Stomach (tissue), 4 donors: ENCODE measurements at regions not wholly inside any gene's neighbourhood (a gene's known extent, or its start where the extent isn't known, plus 50 kb on each side); places are given as distances from the start of the nearest gene placed in this dataset.

Experiments
- POLR2A ChIP-seq, 4 donors: fragments of 450-650 bp; IDR thresholded peaks; one replicate each; pipeline ENCODE4 v1.6.1; 2016; ENCODE audit warnings: antibody characterized with exemption in 4 of 4, control low read depth in 2 of 4, mild to moderate bottlenecking in 1 of 4, moderate library complexity in 1 of 4
- TF ChIP-seq, protein P1 (sequence below), 7 experiments: fragments of 450-650 bp in 4 of 7; fragments of 200-600 bp in 3 of 7; sonication (generic) in 3 of 7; IDR thresholded peaks; one replicate each; pipeline ENCODE4 v1.5.1; 2016 to 2019; ENCODE audit warnings: antibody characterized with exemption in 7 of 7, control low read depth in 2 of 7, mild to moderate bottlenecking in 1 of 7

DNA sequence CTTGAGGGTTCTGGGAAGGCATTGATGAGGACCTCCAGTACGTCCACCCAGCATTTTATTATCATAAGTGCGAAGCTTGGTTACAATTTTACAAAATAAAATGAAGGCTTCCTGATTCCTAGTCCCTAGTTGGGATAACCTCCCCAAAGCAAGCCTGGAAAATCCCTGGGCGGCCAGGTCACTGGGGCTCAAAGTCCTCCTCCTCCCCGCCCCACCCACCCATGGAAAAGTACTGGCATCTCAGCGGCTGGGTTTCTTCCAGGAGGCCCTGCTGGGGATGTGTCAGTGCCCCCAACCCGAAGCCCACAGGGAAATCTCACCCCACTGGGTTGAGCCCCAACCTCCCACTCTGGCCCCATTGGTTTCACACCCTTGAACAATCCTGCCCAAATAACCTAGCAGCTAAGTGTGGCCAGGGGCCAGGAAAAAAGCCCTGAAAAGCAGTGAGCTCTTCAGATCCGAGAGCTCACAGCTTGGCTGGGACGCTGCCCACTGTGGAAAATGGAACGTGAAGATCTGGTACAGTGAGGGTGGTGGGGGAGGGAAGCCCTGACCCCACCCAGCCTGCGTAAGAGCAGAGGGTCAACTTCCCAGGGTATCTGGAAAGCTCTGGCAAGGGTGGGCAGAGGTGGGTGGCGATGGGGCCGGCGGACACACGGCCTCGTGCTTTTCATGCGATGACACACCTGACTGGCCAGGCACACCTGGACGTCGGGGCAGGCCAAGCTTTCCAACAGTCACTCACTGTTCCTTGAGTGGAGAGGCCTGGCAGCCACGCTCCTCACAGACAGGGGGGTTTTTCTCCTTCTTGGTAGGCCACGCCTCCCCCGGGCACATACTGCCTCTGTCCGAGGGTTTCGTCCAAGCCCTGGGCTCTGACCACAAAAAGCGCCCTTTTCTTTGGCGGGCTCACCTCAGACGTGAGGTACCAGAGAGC, 324.5 kb downstream of the SOX9 start:
- TF ChIP-seq, protein P1, sequence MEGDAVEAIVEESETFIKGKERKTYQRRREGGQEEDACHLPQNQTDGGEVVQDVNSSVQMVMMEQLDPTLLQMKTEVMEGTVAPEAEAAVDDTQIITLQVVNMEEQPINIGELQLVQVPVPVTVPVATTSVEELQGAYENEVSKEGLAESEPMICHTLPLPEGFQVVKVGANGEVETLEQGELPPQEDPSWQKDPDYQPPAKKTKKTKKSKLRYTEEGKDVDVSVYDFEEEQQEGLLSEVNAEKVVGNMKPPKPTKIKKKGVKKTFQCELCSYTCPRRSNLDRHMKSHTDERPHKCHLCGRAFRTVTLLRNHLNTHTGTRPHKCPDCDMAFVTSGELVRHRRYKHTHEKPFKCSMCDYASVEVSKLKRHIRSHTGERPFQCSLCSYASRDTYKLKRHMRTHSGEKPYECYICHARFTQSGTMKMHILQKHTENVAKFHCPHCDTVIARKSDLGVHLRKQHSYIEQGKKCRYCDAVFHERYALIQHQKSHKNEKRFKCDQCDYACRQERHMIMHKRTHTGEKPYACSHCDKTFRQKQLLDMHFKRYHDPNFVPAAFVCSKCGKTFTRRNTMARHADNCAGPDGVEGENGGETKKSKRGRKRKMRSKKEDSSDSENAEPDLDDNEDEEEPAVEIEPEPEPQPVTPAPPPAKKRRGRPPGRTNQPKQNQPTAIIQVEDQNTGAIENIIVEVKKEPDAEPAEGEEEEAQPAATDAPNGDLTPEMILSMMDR (IDR thresholded peaks at IDR 0.05): no peak
- no peak for TF ChIP-seq POLR2A (IDR thresholded peaks at IDR 0.05)
